Ovary (tissue), 7 donors: ENCODE measurements at regions not wholly inside any gene's neighbourhood (a gene's known extent, or its start where the extent isn't known, plus 50 kb on each side); places are given as distances from the start of the nearest gene placed in this dataset.

Experiments
- DNase-seq, 5 donors: peaks; one replicate each; pipeline ENCODE4 v3.0.0-alpha.2; 2019 to 2020
- H3K27ac ChIP-seq, 2 donors: fragments of 200-600 bp; one replicate each; pipeline versions ENCODE4 v1.5.1 to v1.8.0; 2019 to 2022
- H3K27me3 ChIP-seq: fragments of 200-600 bp; one replicate; pipeline ENCODE4 v1.8.0; 2022
- H3K36me3 ChIP-seq: fragments of 200-600 bp; sonication (generic); one replicate; pipeline ENCODE4 v1.5.1; 2019
- H3K4me1 ChIP-seq: one replicate; pipeline ENCODE4 v1.8.1; 2013; ENCODE audit warnings: mild to moderate bottlenecking, moderate library complexity; ENCODE audit not compliant: insufficient read depth
- H3K4me3 ChIP-seq: fragments of 200-600 bp; sonication (generic); one replicate; pipeline ENCODE4 v1.5.1; 2017
- H3K9me3 ChIP-seq, 2 donors: fragments of 200-600 bp in 1 of 2; sonication (generic) in 1 of 2; one replicate each; pipeline versions ENCODE4 v1.5.1 to v1.8.1; 2013 to 2019; ENCODE audit warnings: mild to moderate bottlenecking in 1 of 2, moderate library complexity in 1 of 2
- EP300 ChIP-seq: sonication (generic); formaldehyde crosslinking; IDR thresholded peaks from one replicate; pipeline ENCODE4 v1.6.1; 2017; ENCODE audit warnings: antibody characterized with exemption
- POLR2A ChIP-seq: fragments of 450-650 bp; IDR thresholded peaks from one replicate; pipeline ENCODE4 v1.6.1; 2017; ENCODE audit warnings: antibody characterized with exemption, mild to moderate bottlenecking, moderate library complexity
- WGBS, 3 donors: extraction: QIAGEN DNeasy Blood & Tissue Kit in 1 of 3; methylation state at CpG; one replicate each; pipeline versions ENCODE4 v1.1.5 to v1.1.7; 2013 to 2017; 5-methylcytosine and 5-hydroxymethylcytosine counted together
- intact Hi-C, 4 donors: fragments of 100-400 bp; cut with DNase I; formaldehyde crosslinking; loops; one replicate each; pipeline versions ENCODE4 v1.11.0 to v1.15.1; 2022 to 2023
- TF ChIP-seq, protein P1 (sequence below), 3 donors: fragments of 450-650 bp in 2 of 3; fragments of 200-600 bp in 1 of 3; IDR thresholded peaks; one replicate each; pipeline versions ENCODE4 v1.5.1 to v1.8.0; 2016 to 2022; ENCODE audit warnings: antibody characterized with exemption in 3 of 3, mild to moderate bottlenecking in 1 of 3
- donor health status: DM: no; HTN: no; CAD: no; lungs with moderate emphysema.
- donor health status: DM: no; HTN: no; CAD: no.
- donor health status: Bipolar disorder and iron deficiency.
- donor health status: DM: no; HTN: no; CAD: no.
- donor health status: DM: yes; HTN: yes; CAD: no.

- intact Hi-C loops, result no loop called here
- H3K36me3 ChIP-seq, result no peaks in the 10 kb centered on the region
- H3K4me3 ChIP-seq, result no peak overlapping the region
- TF ChIP-seq, protein P1, sequence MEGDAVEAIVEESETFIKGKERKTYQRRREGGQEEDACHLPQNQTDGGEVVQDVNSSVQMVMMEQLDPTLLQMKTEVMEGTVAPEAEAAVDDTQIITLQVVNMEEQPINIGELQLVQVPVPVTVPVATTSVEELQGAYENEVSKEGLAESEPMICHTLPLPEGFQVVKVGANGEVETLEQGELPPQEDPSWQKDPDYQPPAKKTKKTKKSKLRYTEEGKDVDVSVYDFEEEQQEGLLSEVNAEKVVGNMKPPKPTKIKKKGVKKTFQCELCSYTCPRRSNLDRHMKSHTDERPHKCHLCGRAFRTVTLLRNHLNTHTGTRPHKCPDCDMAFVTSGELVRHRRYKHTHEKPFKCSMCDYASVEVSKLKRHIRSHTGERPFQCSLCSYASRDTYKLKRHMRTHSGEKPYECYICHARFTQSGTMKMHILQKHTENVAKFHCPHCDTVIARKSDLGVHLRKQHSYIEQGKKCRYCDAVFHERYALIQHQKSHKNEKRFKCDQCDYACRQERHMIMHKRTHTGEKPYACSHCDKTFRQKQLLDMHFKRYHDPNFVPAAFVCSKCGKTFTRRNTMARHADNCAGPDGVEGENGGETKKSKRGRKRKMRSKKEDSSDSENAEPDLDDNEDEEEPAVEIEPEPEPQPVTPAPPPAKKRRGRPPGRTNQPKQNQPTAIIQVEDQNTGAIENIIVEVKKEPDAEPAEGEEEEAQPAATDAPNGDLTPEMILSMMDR (IDR thresholded peaks at IDR 0.05), result no peak
- TF ChIP-seq POLR2A (no peak), EP300 (no peak)
- H3K9me3 ChIP-seq, result no peaks in the 10 kb centered on the region
- H3K27ac ChIP-seq, result no peak overlapping the region
- no peaks in the 10 kb centered on the region for H3K4me1 ChIP-seq
- DNase-seq, result no peak
- H3K27me3 ChIP-seq, result no peaks in the 10 kb centered on the region
- 62 to 72% (median 63%) methylated on average over 6 of the region's 6 CpGs for WGBS, 3 donors
Observed at GRCh38 chr14:98242903-98243302, 1029.1 kb downstream of the BCL11B start.

DNA sequence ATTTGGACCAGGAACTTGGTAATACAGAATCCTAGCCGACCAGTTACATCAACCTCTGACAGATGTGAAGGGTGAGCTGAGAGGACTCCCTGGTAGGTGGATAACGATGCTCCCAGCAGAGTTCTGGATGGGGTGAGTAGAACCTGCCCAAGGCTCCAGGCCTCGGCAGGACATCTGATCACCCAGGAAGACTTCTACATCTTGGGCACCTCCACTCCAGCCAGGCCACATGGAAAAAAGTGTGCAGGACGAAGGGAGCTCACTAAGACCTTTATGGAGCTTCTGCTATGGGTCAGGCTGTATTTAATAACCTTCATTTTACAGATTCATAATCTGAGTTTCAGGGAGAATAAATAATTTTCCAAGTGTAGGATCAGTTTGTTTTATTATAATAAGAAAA lies 1028.7 kb downstream of the BCL11B start:
- Histone ChIP-seq H3K27ac (no peak overlapping the region), H3K4me1 (no peaks in the 10 kb centered on the region), H3K4me3 (no peak overlapping the region), H3K27me3 (no peaks in the 10 kb centered on the region), H3K9me3 (no peaks in the 10 kb centered on the region), H3K36me3 (no peaks in the 10 kb centered on the region)
- no peak for DNase-seq
- TF ChIP-seq EP300, result no peak
- TF ChIP-seq, protein P1 (IDR thresholded peaks at IDR 0.05), result no peak
- no peak for TF ChIP-seq POLR2A
- WGBS, 3 donors, result 50 to 71% (median 61%) methylated on average over 4 of the region's 4 CpGs
- intact Hi-C loops, result no loop called here

DNA sequence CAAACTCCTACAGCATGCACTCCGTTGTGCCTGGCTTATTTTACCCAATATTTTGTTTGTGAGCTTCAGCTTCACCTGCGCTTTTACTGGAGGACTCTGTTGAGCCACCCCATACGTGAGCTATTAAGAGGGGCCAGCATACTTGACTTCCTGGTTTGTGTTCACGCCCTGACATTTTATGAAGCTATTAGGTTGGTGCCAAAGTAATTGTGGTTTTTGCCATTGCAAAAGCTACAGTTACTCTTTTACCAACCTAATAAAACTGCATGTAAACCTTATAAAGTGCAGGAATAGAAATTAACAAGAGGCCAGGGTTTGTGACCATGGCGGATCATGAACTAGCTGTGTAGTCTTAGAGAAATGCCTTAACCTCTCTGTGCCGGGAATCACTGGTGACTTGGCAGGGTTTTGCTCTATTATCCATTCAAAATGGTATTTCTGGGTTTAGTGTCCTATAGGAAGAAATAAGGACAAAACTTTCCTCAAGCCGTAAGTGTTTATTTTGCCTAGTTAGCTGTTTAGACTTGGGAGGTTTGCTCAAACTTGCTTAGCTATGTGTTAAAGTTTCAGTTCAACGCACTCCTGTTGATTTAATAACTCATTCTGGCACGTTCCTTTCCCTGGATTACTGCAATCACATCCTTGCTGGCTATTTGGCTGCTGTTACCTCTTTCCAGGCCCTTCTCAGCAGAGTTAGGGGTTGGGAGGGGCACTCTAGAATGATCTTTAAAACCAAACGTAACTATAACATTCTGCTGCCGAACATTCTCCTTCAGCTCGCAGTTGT lies 1027.6 kb downstream of the BCL11B start:
- H3K36me3 ChIP-seq, result no peaks in the 10 kb centered on the region
- H3K27ac ChIP-seq, result no peak overlapping the region
- no peak overlapping the region for H3K4me3 ChIP-seq
- 59 to 68% (median 60%) methylated on average over 12 of the region's 12 CpGs for WGBS, 3 donors
- no peaks in the 10 kb centered on the region for H3K27me3 ChIP-seq
- no peaks in the 10 kb centered on the region for H3K9me3 ChIP-seq
- no peak for TF ChIP-seq EP300
- H3K4me1 ChIP-seq, result no peaks in the 10 kb centered on the region
- DNase-seq, result no peak
- intact Hi-C loops, result no loop called here

DNA sequence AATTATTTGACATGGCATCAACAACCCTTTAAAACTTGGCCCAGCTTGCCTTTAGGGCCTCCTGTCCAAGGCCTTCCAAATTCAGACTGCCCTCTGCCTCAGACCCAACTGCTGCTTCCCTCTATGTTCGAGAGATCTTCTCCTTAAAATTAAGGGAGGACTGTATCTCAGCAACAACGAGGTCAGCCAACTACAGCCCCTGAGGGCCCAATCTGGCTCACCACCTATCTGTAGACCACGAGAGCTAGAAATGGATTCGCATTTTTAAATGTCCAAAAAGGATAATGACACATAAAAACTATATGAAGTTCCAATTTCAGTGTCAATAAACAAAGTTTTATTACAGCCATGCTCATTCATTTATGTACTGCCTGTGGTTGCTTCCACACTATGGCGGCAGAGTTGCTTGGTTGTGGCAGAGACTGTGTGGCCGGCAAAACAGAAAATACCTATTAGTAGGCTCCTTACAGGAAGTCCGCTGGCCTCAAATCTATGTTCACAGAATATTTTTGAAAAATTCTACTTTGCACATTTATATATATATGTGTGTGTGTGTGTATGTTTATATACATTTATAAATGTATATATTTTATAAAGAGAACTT lies 1026.9 kb downstream of the BCL11B start:
- H3K36me3 ChIP-seq, result no peaks in the 10 kb centered on the region
- TF ChIP-seq, protein P1 (IDR thresholded peaks at IDR 0.05), result no peak
- no peak for TF ChIP-seq EP300
- no peak for TF ChIP-seq POLR2A
- H3K27ac ChIP-seq, result no peak overlapping the region
- no peak for DNase-seq
- intact Hi-C loops, result no loop called here
- H3K4me1 ChIP-seq, result no peaks in the 10 kb centered on the region
- no peaks in the 10 kb centered on the region for H3K27me3 ChIP-seq
- WGBS, 3 donors, result 60 to 69% (median 69%) methylated on average over 7 of the region's 7 CpGs
- H3K9me3 ChIP-seq, result no peaks in the 10 kb centered on the region
- no peak overlapping the region for H3K4me3 ChIP-seq

- no peaks in the 10 kb centered on the region for H3K4me1 ChIP-seq
- intact Hi-C loops, result no loop called here
- H3K4me3 ChIP-seq, result no peak overlapping the region
- H3K27ac ChIP-seq, result no peak overlapping the region
- DNase-seq, result no peak
- no peaks in the 10 kb centered on the region for H3K27me3 ChIP-seq
- H3K9me3 ChIP-seq, result no peaks in the 10 kb centered on the region
- H3K36me3 ChIP-seq, result no peaks in the 10 kb centered on the region
- TF ChIP-seq EP300, result no peak
- 73 to 88% (median 80%) methylated on average over 6 of the region's 6 CpGs for WGBS, 3 donors
Observed at GRCh38 chr14:98249057-98249456, 1022.9 kb downstream of the BCL11B start.
